Gastrocnemius medialis (tissue), 4 donors: ENCODE measurements at regions not wholly inside any gene's neighbourhood (a gene's known extent, or its start where the extent isn't known, plus 50 kb on each side); places are given as distances from the start of the nearest gene placed in this dataset.

Experiments used
- ATAC-seq, 2 donors: fragments of 150-250 bp; one replicate each; pipeline ENCODE4 v1.9.1; 2016
- DNase-seq, 2 donors: peaks; one replicate each; pipeline ENCODE4 v3.0.0-alpha.2; 2019
- H3K27ac ChIP-seq, 4 donors: fragments of 200-600 bp; sonication (generic); 1 replicate in 1 of 4; 2 replicates in 3 of 4; pipeline ENCODE4 v1.5.1; 2016 to 2018; ENCODE audit warnings: mild to moderate bottlenecking in 2 of 4, moderate library complexity in 1 of 4
- H3K27me3 ChIP-seq, 3 donors: fragments of 200-600 bp; sonication (generic) in 2 of 3; 1 replicate in 1 of 3; 2 replicates in 2 of 3; pipeline versions ENCODE4 v1.5.1 to v1.6.0; 2016 to 2019; ENCODE audit warnings: mild to moderate bottlenecking in 1 of 3, moderate library complexity in 1 of 3
- H3K36me3 ChIP-seq, 2 donors: fragments of 200-600 bp; sonication (generic) in 1 of 2; one replicate each; pipeline ENCODE4 v1.5.1; 2017 to 2018
- H3K4me1 ChIP-seq, 2 donors: fragments of 200-600 bp; sonication (generic) in 1 of 2; one replicate each; pipeline ENCODE4 v1.5.1; 2016 to 2017; ENCODE audit warnings: mild to moderate bottlenecking in 2 of 2
- H3K4me3 ChIP-seq, 4 donors: fragments of 200-600 bp; sonication (generic) in 3 of 4; 1 replicate in 1 of 4; 2 replicates in 3 of 4; pipeline ENCODE4 v1.5.1; 2016 to 2019; ENCODE audit warnings: mild to moderate bottlenecking in 2 of 4
- H3K9me3 ChIP-seq, 3 donors: fragments of 200-600 bp; sonication (generic) in 2 of 3; 1 replicate in 1 of 3; 2 replicates in 2 of 3; pipeline ENCODE4 v1.5.1; 2016 to 2019
- POLR2A ChIP-seq, 2 donors: fragments of 450-650 bp; IDR thresholded peaks; one replicate each; pipeline ENCODE4 v1.6.1; 2017; ENCODE audit warnings: antibody characterized with exemption in 2 of 2, mild to moderate bottlenecking in 2 of 2, moderate library complexity in 2 of 2
- in situ Hi-C, 4 donors: fragments of 200-750 bp; cut with MboI; loops; one replicate each; pipeline versions ENCODE4 v1.15.0 to v1.8.0; 2017; ENCODE audit warnings: low sequenced_read_pairs in 4 of 4
- intact Hi-C: fragments of 100-400 bp; cut with DNase I; formaldehyde crosslinking; loops from one replicate; pipeline ENCODE4 v1.15.1; 2023; ENCODE audit warnings: low total_unique reads
- TF ChIP-seq, protein P1 (sequence below), 5 experiments: fragments of 450-650 bp in 3 of 5; fragments of 200-600 bp in 2 of 5; sonication (generic) in 2 of 5; IDR thresholded peaks in 4 of 5; conservative IDR thresholded peaks in 1 of 5; 1 replicate in 4 of 5; 2 replicates in 1 of 5; pipeline ENCODE4 v1.5.1; 2016 to 2019; ENCODE audit warnings: antibody characterized with exemption in 5 of 5, mild to moderate bottlenecking in 3 of 5, moderate library complexity in 3 of 5

DNA sequence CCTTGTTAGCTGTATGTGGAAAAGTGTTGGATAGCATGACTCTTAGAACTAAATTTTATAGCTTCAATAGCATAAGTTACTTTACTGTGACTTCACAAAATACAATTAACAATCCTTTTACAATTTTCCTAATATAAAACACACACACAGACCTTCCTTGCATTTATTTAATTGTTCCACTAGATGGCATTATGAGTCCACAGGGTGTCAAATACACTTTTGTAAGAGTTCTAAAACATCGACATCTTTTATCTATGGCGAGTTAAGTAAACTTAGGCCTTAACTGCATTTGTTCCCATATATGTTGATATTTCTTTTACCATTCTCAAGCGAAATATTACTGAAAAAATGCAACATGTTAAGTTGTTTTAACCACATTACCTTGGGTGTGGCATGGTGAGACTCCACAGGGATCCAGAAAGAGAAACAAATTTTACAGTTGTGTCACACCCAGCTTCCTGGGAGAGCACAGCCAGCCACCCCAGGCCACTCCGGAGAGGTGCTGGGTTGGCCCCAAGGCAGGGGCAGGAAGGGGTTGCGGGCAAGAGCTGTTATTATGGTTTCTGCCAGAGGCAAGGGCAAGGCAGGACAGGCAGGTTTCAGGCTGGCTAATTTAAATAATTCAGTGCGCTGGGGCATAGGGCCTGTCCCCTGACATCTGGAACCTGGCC lies 312.4 kb upstream of the MC4R start:
- H3K9me3 ChIP-seq: no peaks in the 10 kb centered on the region
- no peaks in the 10 kb centered on the region for H3K27me3 ChIP-seq
- no peak overlapping the region for H3K27ac ChIP-seq
- no peak overlapping the region for H3K4me3 ChIP-seq
- intact Hi-C loops: loop anchor here (5.0 kb wide), 1 partner anchor 817 kb away; no protein-coding TSS in a partner anchor
- no peaks in the 10 kb centered on the region for H3K4me1 ChIP-seq
- no peak for DNase-seq
- no peaks in the 10 kb centered on the region for H3K36me3 ChIP-seq
- ATAC-seq: no peak
- in situ Hi-C loops: no loop called here
- no peak for TF ChIP-seq POLR2A (IDR thresholded peaks at IDR 0.05)
- TF ChIP-seq, protein P1, sequence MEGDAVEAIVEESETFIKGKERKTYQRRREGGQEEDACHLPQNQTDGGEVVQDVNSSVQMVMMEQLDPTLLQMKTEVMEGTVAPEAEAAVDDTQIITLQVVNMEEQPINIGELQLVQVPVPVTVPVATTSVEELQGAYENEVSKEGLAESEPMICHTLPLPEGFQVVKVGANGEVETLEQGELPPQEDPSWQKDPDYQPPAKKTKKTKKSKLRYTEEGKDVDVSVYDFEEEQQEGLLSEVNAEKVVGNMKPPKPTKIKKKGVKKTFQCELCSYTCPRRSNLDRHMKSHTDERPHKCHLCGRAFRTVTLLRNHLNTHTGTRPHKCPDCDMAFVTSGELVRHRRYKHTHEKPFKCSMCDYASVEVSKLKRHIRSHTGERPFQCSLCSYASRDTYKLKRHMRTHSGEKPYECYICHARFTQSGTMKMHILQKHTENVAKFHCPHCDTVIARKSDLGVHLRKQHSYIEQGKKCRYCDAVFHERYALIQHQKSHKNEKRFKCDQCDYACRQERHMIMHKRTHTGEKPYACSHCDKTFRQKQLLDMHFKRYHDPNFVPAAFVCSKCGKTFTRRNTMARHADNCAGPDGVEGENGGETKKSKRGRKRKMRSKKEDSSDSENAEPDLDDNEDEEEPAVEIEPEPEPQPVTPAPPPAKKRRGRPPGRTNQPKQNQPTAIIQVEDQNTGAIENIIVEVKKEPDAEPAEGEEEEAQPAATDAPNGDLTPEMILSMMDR (IDR thresholded peaks at IDR 0.05 in 4 of 5, conservative IDR thresholded peaks at IDR 0.05 in 1 of 5): peak in 2 of 5 experiments; percentile 20 to 43

DNA sequence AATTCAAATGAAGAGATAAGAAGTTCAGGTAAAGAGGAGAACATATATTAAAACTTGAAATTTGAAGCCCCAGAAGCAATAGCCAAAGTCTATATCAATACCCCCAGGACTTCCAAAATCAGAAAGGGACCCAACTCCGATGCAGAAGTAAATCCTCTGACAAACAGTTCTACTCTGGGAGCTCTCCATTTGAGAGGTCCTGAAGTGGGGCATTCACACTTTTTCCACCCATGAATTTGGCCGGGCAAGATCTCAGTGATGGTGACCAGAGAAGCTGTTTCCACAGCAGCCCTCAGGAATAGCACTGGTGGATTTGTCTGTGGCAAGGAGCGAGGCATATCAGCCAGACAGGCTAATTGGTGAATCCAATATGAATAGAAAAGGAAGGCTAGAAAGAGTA lies 313.6 kb upstream of the MC4R start:
- ATAC-seq (no peak), DNase-seq (no peak)
- Histone ChIP-seq H3K27ac (no peak overlapping the region), H3K4me1 (no peaks in the 10 kb centered on the region), H3K27me3 (no peaks in the 10 kb centered on the region), H3K4me3 (no peak overlapping the region), H3K36me3 (no peaks in the 10 kb centered on the region), H3K9me3 (no peaks in the 10 kb centered on the region)
- intact Hi-C loops (loop anchor here (5.0 kb wide), 1 partner anchor 816 kb away; no protein-coding TSS in a partner anchor), in situ Hi-C loops (no loop called here)
- TF ChIP-seq, protein P1 (IDR thresholded peaks at IDR 0.05 in 4 of 5, conservative IDR thresholded peaks at IDR 0.05 in 1 of 5): no peak
- no peak for TF ChIP-seq POLR2A (IDR thresholded peaks at IDR 0.05)

DNA sequence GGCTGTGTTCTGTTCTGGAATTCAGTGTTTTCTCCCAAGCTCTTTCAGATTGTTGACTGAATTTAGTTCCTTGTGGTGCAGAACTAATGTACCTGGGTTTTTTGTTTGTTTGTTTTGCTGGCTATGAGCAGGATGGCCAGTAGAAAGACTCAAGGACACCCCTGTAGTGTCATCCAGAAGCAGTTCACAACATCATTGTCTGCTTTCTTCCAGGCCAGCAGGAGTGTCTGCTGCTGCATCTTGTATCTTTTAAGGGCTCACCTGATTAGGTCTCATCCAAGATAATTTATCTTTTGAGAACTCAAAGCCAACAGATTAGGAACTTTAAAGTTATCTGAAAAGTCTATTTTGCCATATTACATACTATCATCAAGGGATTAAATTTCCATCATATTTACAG lies 318.5 kb upstream of the MC4R start:
- Histone ChIP-seq H3K36me3 (no peaks in the 10 kb centered on the region), H3K27ac (no peak overlapping the region), H3K4me1 (no peaks in the 10 kb centered on the region), H3K9me3 (no peaks in the 10 kb centered on the region), H3K4me3 (no peak overlapping the region), H3K27me3 (no peaks in the 10 kb centered on the region)
- intact Hi-C loops: no loop called here
- in situ Hi-C loops: no loop called here
- DNase-seq: no peak
- TF ChIP-seq, protein P1 (IDR thresholded peaks at IDR 0.05 in 4 of 5, conservative IDR thresholded peaks at IDR 0.05 in 1 of 5): no peak
- no peak for TF ChIP-seq POLR2A (IDR thresholded peaks at IDR 0.05)
- no peak for ATAC-seq

DNA sequence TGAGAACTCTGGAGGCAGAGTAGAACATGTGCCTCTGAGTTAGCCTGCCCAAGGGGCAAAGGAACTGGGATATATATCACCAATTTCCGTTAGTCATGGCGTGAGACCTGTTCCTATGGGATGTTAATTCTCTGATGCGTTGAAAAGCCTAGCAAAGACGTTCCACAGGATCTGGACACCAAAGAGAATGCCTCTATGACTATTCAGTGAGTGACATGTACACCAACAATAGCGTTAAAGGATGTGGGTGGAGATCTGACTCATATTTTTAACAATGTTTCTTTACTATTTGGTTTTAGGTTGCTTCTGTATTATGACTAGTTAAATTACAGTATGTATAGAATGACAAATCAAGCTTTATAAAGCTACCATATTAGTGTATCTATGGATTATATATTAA lies 320.9 kb upstream of the MC4R start:
- no peaks in the 10 kb centered on the region for H3K4me1 ChIP-seq
- H3K27ac ChIP-seq: no peak overlapping the region
- TF ChIP-seq, protein P1 (IDR thresholded peaks at IDR 0.05 in 4 of 5, conservative IDR thresholded peaks at IDR 0.05 in 1 of 5): no peak
- no peak for TF ChIP-seq POLR2A (IDR thresholded peaks at IDR 0.05)
- ATAC-seq: no peak
- intact Hi-C loops: no loop called here
- H3K27me3 ChIP-seq: no peaks in the 10 kb centered on the region
- DNase-seq: no peak
- H3K36me3 ChIP-seq: no peaks in the 10 kb centered on the region
- no peaks in the 10 kb centered on the region for H3K9me3 ChIP-seq
- H3K4me3 ChIP-seq: no peak overlapping the region
- in situ Hi-C loops: no loop called here

DNA sequence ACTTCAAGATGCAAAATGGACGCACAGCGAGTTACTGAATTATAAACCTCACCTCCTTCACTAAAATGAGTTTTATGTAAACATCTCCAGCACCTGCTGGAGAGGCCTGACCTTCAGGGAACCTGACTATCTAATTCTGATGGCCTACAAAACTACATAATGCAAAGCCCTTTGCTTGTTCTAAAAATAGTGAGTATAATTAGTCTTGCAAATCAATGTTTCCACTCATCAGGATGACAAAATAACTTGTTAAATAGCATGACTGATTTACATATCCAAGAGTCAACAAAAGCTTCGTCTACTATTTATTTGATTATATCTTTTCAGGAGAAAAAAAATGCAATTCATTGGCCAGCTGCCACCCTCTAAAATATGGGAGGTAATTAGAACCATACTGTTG lies 326.3 kb upstream of the MC4R start:
- ATAC-seq (no peak), DNase-seq (no peak)
- no peaks in the 10 kb centered on the region for H3K36me3 ChIP-seq
- H3K27me3 ChIP-seq: no peaks in the 10 kb centered on the region
- TF ChIP-seq, protein P1 (IDR thresholded peaks at IDR 0.05 in 4 of 5, conservative IDR thresholded peaks at IDR 0.05 in 1 of 5): no peak
- no peaks in the 10 kb centered on the region for H3K4me1 ChIP-seq
- intact Hi-C loops: no loop called here
- in situ Hi-C loops: no loop called here
- no peak overlapping the region for H3K27ac ChIP-seq
- H3K9me3 ChIP-seq: no peaks in the 10 kb centered on the region
- no peak overlapping the region for H3K4me3 ChIP-seq
